ENCODE measurements at regions not wholly inside any gene's neighbourhood (a gene's known extent, or its start where the extent isn't known, plus 50 kb on each side); places are given as distances from the start of the nearest gene placed in this dataset.

- TF ChIP-seq CTCF (conservative IDR thresholded peaks at IDR 0.05), result no peak
- no peak overlapping the region for H3T11ph ChIP-seq (ENCODE audit: low read length)
- H2AFZ ChIP-seq (ENCODE audit: low read length), result no peak overlapping the region
- no peaks in the 10 kb centered on the region for H3K27me3 ChIP-seq (ENCODE audit: insufficient read depth, low read length)
- no peaks in the 10 kb centered on the region for H3K79me2 ChIP-seq (ENCODE audit: insufficient read depth, low read length)
- Mint-ChIP-seq H3K27me3 (ENCODE audit: low read depth) (no peaks in the 10 kb centered on the region), H3K9me3 (peaks cover 9 to 14% of the 10 kb centered on the region in 2 experiments), H3K36me3 (ENCODE audit: insufficient read depth in 1 of 3, low read depth in 3 of 3) (peaks cover 0 to 10% (median 6%) of the 10 kb centered on the region in 3 experiments; a peak in 3 of 7 replicates), H3K27ac (no peak overlapping the region), H3K4me3 (no peak overlapping the region), H3K4me1 (peaks cover 12% of the 10 kb centered on the region in 2 experiments)
- no peak overlapping the region for H3K14ac ChIP-seq (ENCODE audit: insufficient read depth, low read length)
- H3K23ac ChIP-seq (ENCODE audit: insufficient read length, low read depth, low read length), result no peak overlapping the region
- H2BK5ac ChIP-seq (ENCODE audit: insufficient read length, low read length), result no peak overlapping the region
- no CpG with 5 or more reads among the region's 1 CpG for WGBS (ENCODE audit: extremely low coverage, insufficient read length, low lambda C conversion rate)
- H3K27ac ChIP-seq (ENCODE audit: insufficient read length, low read depth, low read length), result no peak overlapping the region
- H3K9ac ChIP-seq (ENCODE audit: extremely low read depth, insufficient read length, low read length), result no peak overlapping the region
- no peaks in the 10 kb centered on the region for H3K4me1 ChIP-seq (ENCODE audit: insufficient read depth, low read length)
- H3K79me1 ChIP-seq (ENCODE audit: insufficient read depth, low read depth, low read length, poor library complexity, severe bottlenecking), result no peaks in the 10 kb centered on the region
- no peak overlapping the region for H2AK5ac ChIP-seq (ENCODE audit: insufficient read length, low read length)
- H2BK20ac ChIP-seq (ENCODE audit: low read depth, low read length, poor library complexity, severe bottlenecking), result no peak overlapping the region
- no peaks in the 10 kb centered on the region for H4K20me1 ChIP-seq (ENCODE audit: control insufficient read depth, insufficient read depth, insufficient read length)
- no peak overlapping the region for H3K4me2 ChIP-seq (ENCODE audit: insufficient read depth, insufficient read length, low read length)
- no peak overlapping the region for H2BK15ac ChIP-seq (ENCODE audit: low read depth, low read length)
- no peak overlapping the region for H4K8ac ChIP-seq (replicated peaks; ENCODE audit: insufficient read length, low read depth, low read length)
- no peak overlapping the region for H4K91ac ChIP-seq (ENCODE audit: insufficient read length, low read depth, low read length)
- H2BK120ac ChIP-seq (ENCODE audit: low read depth, low read length, poor library complexity, severe bottlenecking), result no peak overlapping the region
- H3K23me2 ChIP-seq (ENCODE audit: insufficient read length, low read depth, low read length, poor library complexity, severe bottlenecking), result no peaks in the 10 kb centered on the region
- H3K4ac ChIP-seq (ENCODE audit: low read depth, low read length), result no peak overlapping the region
- DNase-seq, result no peak
- H3K18ac ChIP-seq (ENCODE audit: insufficient read length, low read depth, low read length), result no peak overlapping the region
- no peaks in the 10 kb centered on the region for H3K9me3 ChIP-seq (ENCODE audit: control insufficient read depth, low read depth, low read length)
- no peak overlapping the region for H3K56ac ChIP-seq (ENCODE audit: insufficient read length, low read depth, low read length)
- no peak overlapping the region for H4K5ac ChIP-seq (ENCODE audit: insufficient read length, low read depth, low read length)
- H2BK12ac ChIP-seq (ENCODE audit: insufficient read length, low read depth, low read length), result no peak overlapping the region
These were observed 156.8 kb upstream of the GADL1 start for GRCh38 chr3:31051226-31051625.
